HUES64 (cell line): ENCODE measurements at regions not wholly inside any gene's neighbourhood (a gene's known extent, or its start where the extent isn't known, plus 50 kb on each side); places are given as distances from the start of the nearest gene placed in this dataset.

ENCODE experiments used
- H3K27ac ChIP-seq: 2 replicates; pipeline ENCODE4 v1.7.0; 2013; ENCODE audit warnings: low read depth, low read length, inconsistent platforms
- H3K27me3 ChIP-seq: 2 replicates; pipeline ENCODE4 v1.6.1; 2013; ENCODE audit warnings: mild to moderate bottlenecking, low read length; ENCODE audit not compliant: insufficient read depth
- H3K36me3 ChIP-seq: 2 replicates; pipeline ENCODE4 v1.6.1; 2013; ENCODE audit warnings: mild to moderate bottlenecking, low read length; ENCODE audit not compliant: insufficient read depth
- H3K4me1 ChIP-seq: 2 replicates; pipeline ENCODE4 v1.6.1; 2013; ENCODE audit warnings: mild to moderate bottlenecking, low read length, moderate library complexity; ENCODE audit not compliant: insufficient read depth
- H3K4me3 ChIP-seq: 2 replicates; pipeline ENCODE4 v1.5.1; 2013; ENCODE audit warnings: mild to moderate bottlenecking, low read length, moderate library complexity
- H3K9ac ChIP-seq: 2 replicates; pipeline ENCODE4 v1.6.1; 2013; ENCODE audit warnings: mild to moderate bottlenecking, low read depth, low read length
- H3K9me3 ChIP-seq: 2 replicates; pipeline ENCODE4 v1.6.1; 2013; ENCODE audit warnings: low read depth, low read length; ENCODE audit not compliant: insufficient read depth
- WGBS: fragments of 150-250, 120-280 bp; methylation state at CpG from one replicate; pipeline ENCODE4 v1.1.7; 2013; ENCODE audit warnings: missing lambda C conversion rate; 5-methylcytosine and 5-hydroxymethylcytosine counted together

- H3K4me1 ChIP-seq, result no peaks in the 10 kb centered on the region
- H3K27ac ChIP-seq, result no peak overlapping the region
- H3K9ac ChIP-seq, result no peak overlapping the region
- WGBS, result 98% methylated on average over 2 of the region's 2 CpGs
- no peak overlapping the region for H3K4me3 ChIP-seq
- H3K36me3 ChIP-seq, result no peaks in the 10 kb centered on the region
- no peaks in the 10 kb centered on the region for H3K27me3 ChIP-seq
- H3K9me3 ChIP-seq, result no peaks in the 10 kb centered on the region
These were observed 185.1 kb upstream of the TGFBR2 start for GRCh38 chr3:30421266-30421665.

GRCh38 chr3:30426293-30426993 lies 180.0 kb upstream of the TGFBR2 start:
- Histone ChIP-seq H3K27ac (no peak overlapping the region), H3K9ac (no peak overlapping the region), H3K9me3 (no peaks in the 10 kb centered on the region), H3K4me1 (no peaks in the 10 kb centered on the region), H3K36me3 (no peaks in the 10 kb centered on the region), H3K27me3 (no peaks in the 10 kb centered on the region), H3K4me3 (no peak overlapping the region)
- 77% methylated on average over 1 of the region's 3 CpGs for WGBS

- Histone ChIP-seq H3K9ac (no peak overlapping the region), H3K4me1 (no peaks in the 10 kb centered on the region), H3K9me3 (no peaks in the 10 kb centered on the region), H3K27ac (no peak overlapping the region), H3K27me3 (no peaks in the 10 kb centered on the region), H3K4me3 (no peak overlapping the region), H3K36me3 (no peaks in the 10 kb centered on the region)
These were observed 178.2 kb upstream of the TGFBR2 start for GRCh38 chr3:30428251-30428650.

- Histone ChIP-seq H3K27ac (no peak overlapping the region), H3K27me3 (no peaks in the 10 kb centered on the region), H3K4me3 (no peak overlapping the region), H3K36me3 (no peaks in the 10 kb centered on the region), H3K9ac (no peak overlapping the region), H3K4me1 (peaks cover 38% of the 10 kb centered on the region), H3K9me3 (no peaks in the 10 kb centered on the region)
- 77% methylated on average over 7 of the region's 7 CpGs for WGBS
These were observed 170.5 kb upstream of the TGFBR2 start for GRCh38 chr3:30435861-30436331.

GRCh38 chr3:30437171-30437601 lies 169.2 kb upstream of the TGFBR2 start:
- no peak overlapping the region for H3K4me3 ChIP-seq
- no peaks in the 10 kb centered on the region for H3K36me3 ChIP-seq
- no peaks in the 10 kb centered on the region for H3K27me3 ChIP-seq
- peaks cover 38% of the 10 kb centered on the region for H3K4me1 ChIP-seq
- no peak overlapping the region for H3K27ac ChIP-seq
- 73% methylated on average over 4 of the region's 4 CpGs for WGBS
- no peak overlapping the region for H3K9ac ChIP-seq
- no peaks in the 10 kb centered on the region for H3K9me3 ChIP-seq

- no peak overlapping the region for H3K9ac ChIP-seq
- 100% methylated on average over 1 of the region's 2 CpGs for WGBS
- H3K9me3 ChIP-seq, result no peaks in the 10 kb centered on the region
- no peak overlapping the region for H3K4me3 ChIP-seq
- H3K4me1 ChIP-seq, result peaks cover 38% of the 10 kb centered on the region
- H3K27me3 ChIP-seq, result no peaks in the 10 kb centered on the region
- no peak overlapping the region for H3K27ac ChIP-seq
- H3K36me3 ChIP-seq, result no peaks in the 10 kb centered on the region
These were observed 168.3 kb upstream of the TGFBR2 start for GRCh38 chr3:30438126-30438525.

- H3K27me3 ChIP-seq, result no peaks in the 10 kb centered on the region
- no peak overlapping the region for H3K4me3 ChIP-seq
- no peak overlapping the region for H3K27ac ChIP-seq
- H3K4me1 ChIP-seq, result peaks cover 38% of the 10 kb centered on the region
- no peak overlapping the region for H3K9ac ChIP-seq
- WGBS, result 96% methylated on average over 8 of the region's 9 CpGs
- H3K36me3 ChIP-seq, result no peaks in the 10 kb centered on the region
- no peaks in the 10 kb centered on the region for H3K9me3 ChIP-seq
These were observed 166.8 kb upstream of the TGFBR2 start for GRCh38 chr3:30439451-30440053.

- Histone ChIP-seq H3K4me1 (peaks cover 38% of the 10 kb centered on the region), H3K27me3 (no peaks in the 10 kb centered on the region), H3K4me3 (no peak overlapping the region), H3K36me3 (no peaks in the 10 kb centered on the region), H3K9me3 (no peaks in the 10 kb centered on the region), H3K9ac (no peak overlapping the region), H3K27ac (no peak overlapping the region)
- WGBS, result 91% methylated on average over 1 of the region's 2 CpGs
These were observed 166.2 kb upstream of the TGFBR2 start for GRCh38 chr3:30440147-30440604.

GRCh38 chr3:30440880-30441279 lies 165.5 kb upstream of the TGFBR2 start:
- H3K9me3 ChIP-seq, result no peaks in the 10 kb centered on the region
- H3K4me1 ChIP-seq, result peaks cover 34% of the 10 kb centered on the region
- no peak overlapping the region for H3K9ac ChIP-seq
- H3K4me3 ChIP-seq, result no peak overlapping the region
- no peaks in the 10 kb centered on the region for H3K27me3 ChIP-seq
- no peak overlapping the region for H3K27ac ChIP-seq
- H3K36me3 ChIP-seq, result no peaks in the 10 kb centered on the region
- 78% methylated on average over 3 of the region's 3 CpGs for WGBS

- no peaks in the 10 kb centered on the region for H3K36me3 ChIP-seq
- 94% methylated on average over 6 of the region's 6 CpGs for WGBS
- no peaks in the 10 kb centered on the region for H3K9me3 ChIP-seq
- H3K4me1 ChIP-seq, result peaks cover 6% of the 10 kb centered on the region; the same call in 1 of the 2 replicates
- H3K27ac ChIP-seq, result no peak overlapping the region
- no peak overlapping the region for H3K4me3 ChIP-seq
- H3K9ac ChIP-seq, result no peak overlapping the region
- no peaks in the 10 kb centered on the region for H3K27me3 ChIP-seq
These were observed 162.4 kb upstream of the TGFBR2 start for GRCh38 chr3:30443756-30444673.
